GM12878 (cell line): ENCODE measurements at regions not wholly inside any gene's neighbourhood (a gene's known extent, or its start where the extent isn't known, plus 50 kb on each side); places are given as distances from the start of the nearest gene placed in this dataset.

Source experiments
- ATAC-seq: fragments of 200-7000 bp; cut with Tn5 transposase; 3 replicates; pipeline ENCODE4 v1.9.1; 2020; ENCODE audit warnings: mild to moderate bottlenecking, moderate library complexity
- BruUV-seq: library from RNA; stranded (reverse); fragments of 400-500 nt; replicated peaks from 2 replicates; lab custom pipeline; 2021; lab: Mats Ljungman, UMichigan
- CTCF ChIA-PET: fragments of 300-600 bp; sonication (Branson Sonifier 250); formaldehyde crosslinking; extraction: SDS; loops from one replicate; lab custom pipeline; 2021; ENCODE audit warnings: inconsistent platforms; lab: Yijun Ruan, JAX
- POLR2A ChIA-PET: fragments of 350-600 bp; formaldehyde crosslinking; extraction: SDS; loops from one replicate; lab custom pipeline; 2021; ENCODE audit warnings: inconsistent platforms; lab: Charles Lee
- RAD21 ChIA-PET: fragments of 300-600 bp; sonication (Branson Sonifier 250); formaldehyde crosslinking; loops from one replicate; lab custom pipeline; 2023; ENCODE audit warnings: antibody characterized with exemption; ENCODE audit not compliant: unreplicated experiment; lab: Charles Lee
- SMC1A ChIA-PET: fragments of 300-600 bp; sonication (Branson Sonifier 250); formaldehyde crosslinking; loops from one replicate; lab custom pipeline; 2023; ENCODE audit not compliant: unreplicated experiment, uncharacterized antibody; lab: Charles Lee
- DNase-seq: peaks from one replicate; pipeline ENCODE4 v3.0.0-alpha.2; 2011; ENCODE audit warnings: low read depth, low spot score
- FAIRE-seq: peaks from 3 replicates; lab custom pipeline; 2011; peaks lifted over from hg19 to GRCh38; lab: Jason Lieb, UNC
- H2AFZ ChIP-seq: 2 replicates; pipeline ENCODE4 v1.6.0; 2011; ENCODE audit warnings: low read depth, low read length, control low read depth; ENCODE audit not compliant: control insufficient read depth
- H3K27ac ChIP-seq: 2 replicates; pipeline ENCODE4 v1.5.1; 2011; ENCODE audit warnings: control low read depth; ENCODE audit not compliant: control insufficient read depth, insufficient read depth
- H3K27me3 ChIP-seq, 2 experiments: replicated peaks in 1 of 2; 2 replicates each; pipeline versions ENCODE4 v1.6.0 to v1.6.1; 2011; ENCODE audit warnings: low read length in 1 of 2; ENCODE audit not compliant: control insufficient read depth in 2 of 2, insufficient read depth in 2 of 2
- H3K36me3 ChIP-seq, 2 experiments: 2 replicates each; pipeline ENCODE4 v1.5.1; 2011; ENCODE audit warnings: low read length in 1 of 2; ENCODE audit not compliant: control insufficient read depth in 2 of 2, insufficient read depth in 2 of 2
- H3K4me1 ChIP-seq: 2 replicates; pipeline ENCODE4 v1.6.1; 2011; ENCODE audit warnings: mild to moderate bottlenecking, low read length, moderate library complexity, mixed read lengths; ENCODE audit not compliant: control insufficient read depth, insufficient read depth
- H3K4me2 ChIP-seq: 2 replicates; pipeline ENCODE4 v1.6.0; 2011; ENCODE audit warnings: control low read depth; ENCODE audit not compliant: control insufficient read depth, insufficient read depth
- H3K4me3 ChIP-seq: fragments of 200-600 bp; sonication (generic); 2 replicates; pipeline ENCODE4 v1.5.1; 2016
- H3K79me2 ChIP-seq: 2 replicates; pipeline ENCODE4 v1.6.0; 2011; ENCODE audit warnings: low read length; ENCODE audit not compliant: control insufficient read depth, insufficient read depth
- H3K9ac ChIP-seq: 2 replicates; pipeline ENCODE4 v1.8.0; 2011; ENCODE audit warnings: low read length, control low read depth, mixed read lengths; ENCODE audit not compliant: control insufficient read depth, insufficient read depth
- H3K9me3 ChIP-seq: replicated peaks from 3 replicates; pipeline ENCODE4 v1.5.1; 2011; ENCODE audit warnings: mild to moderate bottlenecking, low read length; ENCODE audit not compliant: control insufficient read depth, insufficient read depth
- H4K20me1 ChIP-seq: 2 replicates; pipeline ENCODE4 v1.6.0; 2011; ENCODE audit not compliant: control insufficient read depth, insufficient read depth
- ATF3 ChIP-seq: IDR thresholded peaks from 2 replicates; pipeline ENCODE4 v1.6.1; 2011; ENCODE audit warnings: low read depth, mild to moderate bottlenecking, low read length, moderate library complexity, borderline replicate concordance; ENCODE audit errors: extremely low read depth
- ATF7 ChIP-seq: fragments of 450-650 bp; IDR thresholded peaks from 2 replicates; pipeline ENCODE4 v1.6.1; 2016; ENCODE audit warnings: low read depth, mild to moderate bottlenecking
- CREB1 ChIP-seq: IDR thresholded peaks from 2 replicates; pipeline ENCODE4 v1.6.1; 2012; ENCODE audit warnings: low read depth, mild to moderate bottlenecking, inconsistent platforms
- KLF5 ChIP-seq: fragments of 450-650 bp; IDR thresholded peaks from 2 replicates; pipeline ENCODE4 v1.6.1; 2014; ENCODE audit warnings: mild to moderate bottlenecking; ENCODE audit not compliant: partially characterized antibody
- NR2C2 ChIP-seq: IDR thresholded peaks from 2 replicates; pipeline ENCODE4 v1.6.1; 2011; ENCODE audit warnings: borderline replicate concordance, low read depth; ENCODE audit not compliant: control insufficient read depth, insufficient read length
- NR2F1 ChIP-seq: fragments of 450-650 bp; conservative IDR thresholded peaks from 2 replicates; pipeline ENCODE4 v1.6.1; 2017; ENCODE audit warnings: mild to moderate bottlenecking
- PML ChIP-seq: IDR thresholded peaks from 2 replicates; pipeline ENCODE4 v1.6.1; 2012; ENCODE audit warnings: low read length, inconsistent platforms
- POLR2A ChIP-seq: IDR thresholded peaks from 2 replicates; pipeline ENCODE4 v1.6.1; 2011; ENCODE audit warnings: low read depth, mild to moderate bottlenecking, low read length
- POLR2AphosphoS5 ChIP-seq: IDR thresholded peaks from 2 replicates; pipeline ENCODE4 v1.6.1; 2011; ENCODE audit warnings: mild to moderate bottlenecking, low read length, inconsistent platforms
- SP1 ChIP-seq: IDR thresholded peaks from one replicate; pipeline ENCODE4 v1.6.1; 2011; ENCODE audit warnings: low read depth, low read length
- TARDBP ChIP-seq: IDR thresholded peaks from 2 replicates; pipeline ENCODE4 v1.6.1; 2016; ENCODE audit warnings: borderline replicate concordance
- ZBED1 ChIP-seq: IDR thresholded peaks from 2 replicates; pipeline ENCODE4 v1.6.1; 2016; ENCODE audit warnings: borderline replicate concordance
- WGBS: methylation state at CpG from one replicate; pipeline ENCODE4 v1.1.6; 2016; ENCODE audit warnings: low lambda C conversion rate; ENCODE audit not compliant: insufficient replicate concordance, insufficient coverage; ENCODE audit errors: missing lambda C conversion rate; 5-methylcytosine and 5-hydroxymethylcytosine counted together
- in situ Hi-C: fragments of 300-500 bp; cut with MboI; formaldehyde crosslinking; loops from 9 replicates; pipeline ENCODE4 v1.14.3; 2018; ENCODE audit warnings: mixed read lengths
- intact Hi-C: fragments of 100-400 bp; cut with micrococcal nuclease; formaldehyde crosslinking; loops from one replicate; pipeline ENCODE4 v1.14.2; 2022; ENCODE audit not compliant: unreplicated experiment
- TF ChIP-seq, protein P1 (sequence below): fragments of 450-650 bp; conservative IDR thresholded peaks from 2 replicates; pipeline ENCODE4 v1.6.1; 2017; ENCODE audit warnings: mild to moderate bottlenecking, moderate library complexity

DNA sequence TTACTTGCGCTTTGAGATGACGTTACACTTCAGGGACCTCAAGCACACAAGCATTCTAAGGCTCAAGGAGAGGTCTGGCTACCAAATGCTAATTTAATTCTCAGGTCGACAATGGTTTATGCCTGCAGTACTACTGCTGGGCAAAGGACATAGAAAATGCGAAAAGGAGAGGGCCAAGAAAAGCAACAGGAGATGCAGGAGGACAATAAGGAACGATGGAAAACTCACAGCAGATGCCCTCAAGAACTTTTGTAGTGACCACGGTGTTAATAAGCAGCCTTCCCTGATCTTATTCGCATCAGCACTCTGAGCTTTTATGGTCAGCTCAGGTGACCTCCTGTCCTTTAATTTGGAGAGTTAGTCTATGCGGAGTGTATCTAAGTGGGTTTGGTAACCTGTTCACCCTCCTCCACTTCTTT lies 146.3 kb downstream of the GPR85 start:
- peak; percentile 59 for ATAC-seq
- Histone ChIP-seq H4K20me1 (no peaks in the 10 kb centered on the region), H3K27me3 (no peaks in the 10 kb centered on the region), H3K36me3 (no peaks in the 10 kb centered on the region; a peak in 1 of 4 replicates), H3K4me1 (peaks cover 8% of the 10 kb centered on the region), H3K27ac (peak overlapping the region; percentile 38), H3K4me3 (peak overlapping the region; percentile 81), H3K4me2 (peak overlapping the region; percentile 90), H3K9me3 (no peaks in the 10 kb centered on the region), H2AFZ (peak overlapping the region; percentile 92), H3K79me2 (peaks cover 31% of the 10 kb centered on the region), H3K9ac (peak overlapping the region; percentile 52)
- WGBS, result 45% methylated on average over 8 of the region's 8 CpGs
- intact Hi-C loops, result no loop called here
- TSS peak; percentile 95 for BruUV-seq
- in situ Hi-C loops, result no loop called here
- ChIA-PET SMC1A (interaction anchor here (0.9 to 1.0 kb wide), 4 partner anchors 10 to 173 kb away, joined by 3 to 4 read pairs (median 3); no protein-coding TSS in a partner anchor), RAD21 (interaction anchor here (0.8 to 0.9 kb wide), 2 partner anchors 390 to 489 kb away, joined by 3 read pairs; no protein-coding TSS in a partner anchor), POLR2A (interaction anchor here (0.9 to 1.8 kb wide), 5 partner anchors 150 to 490 kb away, joined by 3 to 7 read pairs (median 5); partner anchors contain the start of genes IFRD1 and TMEM168)
- no peak for FAIRE-seq
- DNase-seq, result no peak
- TF ChIP-seq ATF3, result 0 out of 2 replicates have a peak, but pooled peaks have one; percentile 23
- no peak for TF ChIP-seq NR2F1
- 0 out of 2 replicates have a peak, but pooled peaks have one; percentile 57 for TF ChIP-seq ATF7
- TF ChIP-seq PML, result peak; percentile 23; the same call in 1 of the 2 replicates
- TF ChIP-seq, protein P1, sequence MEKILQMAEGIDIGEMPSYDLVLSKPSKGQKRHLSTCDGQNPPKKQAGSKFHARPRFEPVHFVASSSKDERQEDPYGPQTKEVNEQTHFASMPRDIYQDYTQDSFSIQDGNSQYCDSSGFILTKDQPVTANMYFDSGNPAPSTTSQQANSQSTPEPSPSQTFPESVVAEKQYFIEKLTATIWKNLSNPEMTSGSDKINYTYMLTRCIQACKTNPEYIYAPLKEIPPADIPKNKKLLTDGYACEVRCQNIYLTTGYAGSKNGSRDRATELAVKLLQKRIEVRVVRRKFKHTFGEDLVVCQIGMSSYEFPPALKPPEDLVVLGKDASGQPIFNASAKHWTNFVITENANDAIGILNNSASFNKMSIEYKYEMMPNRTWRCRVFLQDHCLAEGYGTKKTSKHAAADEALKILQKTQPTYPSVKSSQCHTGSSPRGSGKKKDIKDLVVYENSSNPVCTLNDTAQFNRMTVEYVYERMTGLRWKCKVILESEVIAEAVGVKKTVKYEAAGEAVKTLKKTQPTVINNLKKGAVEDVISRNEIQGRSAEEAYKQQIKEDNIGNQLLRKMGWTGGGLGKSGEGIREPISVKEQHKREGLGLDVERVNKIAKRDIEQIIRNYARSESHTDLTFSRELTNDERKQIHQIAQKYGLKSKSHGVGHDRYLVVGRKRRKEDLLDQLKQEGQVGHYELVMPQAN, result 0 out of 2 replicates have a peak, but pooled peaks have one; percentile 6
- peak; percentile 17 for TF ChIP-seq POLR2AphosphoS5
- no peak for TF ChIP-seq SP1
- TF ChIP-seq NR2C2, result no peak
- 0 out of 2 replicates have a peak, but pooled peaks have one; percentile 39 for TF ChIP-seq ZBED1
- TF ChIP-seq TARDBP, result no peak
- TF ChIP-seq POLR2A, result 0 out of 2 replicates have a peak, but pooled peaks have one; percentile 25
- peak; percentile 92 for TF ChIP-seq CREB1
- no peak for TF ChIP-seq KLF5
- TF ChIP-seq, all 136 proteins: peak for 8
- CTCF ChIA-PET, result interaction anchor here (0.8 kb wide), 1 partner anchor 44 kb away, joined by 3 read pairs; no protein-coding TSS in a partner anchor
